Activated T-helper 17 cell treated with anti-CD3 and anti-CD28 coated beads, Interleukin-2, amount 50 U/mL, for 72 hours (primary cell): ENCODE measurements at regions not wholly inside any gene's neighbourhood (a gene's known extent, or its start where the extent isn't known, plus 50 kb on each side); places are given as distances from the start of the nearest gene placed in this dataset.
"Not testable (repeated sequence)": the region's sequence is repeated elsewhere in the genome, so short reads cannot be mapped to it uniquely, and the experiment has no call there.

Source experiments
- ATAC-seq: fragments of 150-1000 bp; cut with Tn5 transposase; replicated peaks from 2 replicates; pipeline ENCODE4 v1.10.0; 2021; ENCODE audit warnings: mild to moderate bottlenecking, moderate library complexity
- H3K27ac Mint-ChIP-seq: one replicate; pipeline ENCODE4 v1.8.0; 2022; ENCODE audit warnings: mixed read lengths
- H3K27me3 Mint-ChIP-seq: one replicate; pipeline ENCODE4 v1.8.0; 2022; ENCODE audit warnings: mixed read lengths
- H3K36me3 Mint-ChIP-seq: one replicate; pipeline ENCODE4 v1.8.0; 2022; ENCODE audit warnings: low read depth, mild to moderate bottlenecking, mixed read lengths
- H3K4me1 Mint-ChIP-seq: one replicate; pipeline ENCODE4 v1.8.0; 2022; ENCODE audit warnings: mixed read lengths
- H3K4me3 Mint-ChIP-seq: one replicate; pipeline ENCODE4 v1.8.0; 2022; ENCODE audit warnings: mild to moderate bottlenecking, mixed read lengths
- H3K9me3 Mint-ChIP-seq: one replicate; pipeline ENCODE4 v1.8.0; 2022; ENCODE audit warnings: mixed read lengths

DNA sequence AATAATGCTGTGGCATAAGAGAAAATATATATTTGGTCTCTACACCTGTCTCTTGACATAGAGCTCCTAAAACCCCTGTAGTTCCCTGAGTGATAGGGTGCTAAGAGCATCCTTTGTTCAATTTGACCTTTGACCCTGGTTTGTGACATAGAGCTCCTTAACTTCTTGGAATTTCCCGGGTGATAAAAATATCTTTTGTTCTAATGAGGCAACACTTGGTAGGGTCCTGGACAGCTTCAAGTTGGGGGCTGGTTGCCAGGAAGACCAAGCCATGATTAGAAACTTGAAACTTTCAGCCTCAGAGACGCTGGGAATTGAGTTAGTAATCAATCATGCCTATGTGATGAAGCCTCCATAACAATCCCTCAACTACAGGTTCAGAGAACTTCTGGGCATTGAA, 105.4 kb downstream of the CASP12 start:
- ATAC-seq, result no peak
- no peak overlapping the region for H3K27ac Mint-ChIP-seq

DNA sequence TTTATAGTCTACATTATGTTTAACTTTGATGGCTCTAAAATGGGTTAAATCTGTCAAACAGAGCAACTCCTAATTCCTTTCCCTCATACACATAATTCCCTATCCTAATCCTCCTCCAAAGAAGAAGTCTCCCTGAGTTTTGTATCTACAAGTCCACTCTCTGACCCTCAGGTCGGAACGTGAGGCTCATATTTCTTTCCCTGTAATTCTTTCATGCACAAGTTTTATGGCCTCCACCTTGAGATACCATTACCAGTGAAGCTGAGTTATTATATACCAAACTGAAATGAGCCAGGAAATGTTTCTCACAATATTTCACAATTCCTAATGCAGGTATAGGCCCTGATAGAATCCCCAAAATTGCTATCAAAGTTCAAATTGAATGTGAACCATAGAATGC, 106.4 kb downstream of the CASP12 start:
- Mint-ChIP-seq H3K4me1 (no peaks in the 10 kb centered on the region), H3K27me3 (no peaks in the 10 kb centered on the region), H3K4me3 (no peak overlapping the region), H3K27ac (no peak overlapping the region), H3K36me3 (no peaks in the 10 kb centered on the region), H3K9me3 (no peaks in the 10 kb centered on the region)
- no peak for ATAC-seq

More for the DNA sequence above, 105.4 kb downstream of the CASP12 start:
- no peak overlapping the region for H3K4me3 Mint-ChIP-seq
- H3K4me1 Mint-ChIP-seq, result peaks cover 2% of the 10 kb centered on the region
- no peaks in the 10 kb centered on the region for H3K36me3 Mint-ChIP-seq
- no peaks in the 10 kb centered on the region for H3K9me3 Mint-ChIP-seq
- no peaks in the 10 kb centered on the region for H3K27me3 Mint-ChIP-seq

- Mint-ChIP-seq H3K27me3 (no peaks in the 10 kb centered on the region), H3K27ac (no peak overlapping the region), H3K36me3 (no peaks in the 10 kb centered on the region), H3K4me1 (no peaks in the 10 kb centered on the region), H3K4me3 (no peak overlapping the region), H3K9me3 (no peaks in the 10 kb centered on the region)
- no peak for ATAC-seq
Observed at GRCh38 chr11:104784684-104785460, 113.4 kb downstream of the CASP12 start.

- no peak overlapping the region for H3K4me3 Mint-ChIP-seq
- no peaks in the 10 kb centered on the region for H3K36me3 Mint-ChIP-seq
- ATAC-seq, result no peak
- H3K4me1 Mint-ChIP-seq, result no peaks in the 10 kb centered on the region
- H3K27me3 Mint-ChIP-seq, result no peaks in the 10 kb centered on the region
- H3K9me3 Mint-ChIP-seq, result no peaks in the 10 kb centered on the region
- no peak overlapping the region for H3K27ac Mint-ChIP-seq
Observed at GRCh38 chr11:104783241-104783640, 115.0 kb downstream of the CASP12 start.

- no peak overlapping the region for H3K4me3 Mint-ChIP-seq
- no peak overlapping the region for H3K27ac Mint-ChIP-seq
- H3K4me1 Mint-ChIP-seq, result no peaks in the 10 kb centered on the region
- no peaks in the 10 kb centered on the region for H3K27me3 Mint-ChIP-seq
- no peak for ATAC-seq
- H3K9me3 Mint-ChIP-seq, result no peaks in the 10 kb centered on the region
- H3K36me3 Mint-ChIP-seq, result no peaks in the 10 kb centered on the region
Observed at GRCh38 chr11:104782377-104782754, 115.9 kb downstream of the CASP12 start.

DNA sequence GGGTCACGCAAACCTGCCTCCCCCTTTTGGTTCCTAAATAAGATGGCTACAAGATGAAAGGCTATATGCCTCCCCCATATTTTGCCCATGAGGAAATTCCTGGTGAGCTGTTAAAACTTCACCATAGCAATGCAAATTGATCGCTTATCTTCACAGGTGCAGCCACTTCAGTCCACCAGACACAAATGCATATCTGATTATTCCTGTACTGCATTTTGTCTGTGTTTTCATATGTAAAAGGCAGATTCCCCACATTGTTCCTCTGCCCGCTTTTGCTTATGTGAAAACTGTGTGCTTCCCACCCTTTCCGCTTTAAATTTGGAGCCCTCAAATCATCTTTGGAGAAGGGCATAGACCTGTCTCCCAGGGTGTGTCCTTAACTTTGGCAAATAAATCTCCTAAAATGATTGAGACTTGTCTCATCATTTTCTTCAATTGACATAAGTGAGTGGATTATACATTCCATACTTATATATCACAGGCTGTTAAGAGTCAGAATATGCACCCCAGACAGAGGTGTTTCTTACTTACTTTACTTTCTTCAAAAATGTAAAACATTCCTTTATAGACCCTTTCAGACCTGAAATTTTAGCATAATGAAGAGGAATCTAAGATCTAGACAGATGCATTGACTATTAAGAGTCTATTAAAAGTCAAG, 116.4 kb downstream of the CASP12 start:
- H3K9me3 Mint-ChIP-seq, result no peaks in the 10 kb centered on the region
- H3K4me1 Mint-ChIP-seq, result no peaks in the 10 kb centered on the region
- H3K27ac Mint-ChIP-seq, result no peak overlapping the region
- H3K27me3 Mint-ChIP-seq, result no peaks in the 10 kb centered on the region
- no peaks in the 10 kb centered on the region for H3K36me3 Mint-ChIP-seq
- H3K4me3 Mint-ChIP-seq, result no peak overlapping the region
- no peak for ATAC-seq

- Mint-ChIP-seq H3K4me3 (no peak overlapping the region), H3K27ac (no peak overlapping the region), H3K36me3 (no peaks in the 10 kb centered on the region), H3K9me3 (no peaks in the 10 kb centered on the region), H3K4me1 (no peaks in the 10 kb centered on the region), H3K27me3 (no peaks in the 10 kb centered on the region)
- ATAC-seq, result no peak
Observed at GRCh38 chr11:104781037-104781436, 117.2 kb downstream of the CASP12 start.

GRCh38 chr11:104776501-104777170, 121.6 kb downstream of the CASP12 start:
- Mint-ChIP-seq H3K9me3 (no peaks in the 10 kb centered on the region), H3K27ac (no peak overlapping the region), H3K36me3 (no peaks in the 10 kb centered on the region), H3K27me3 (no peaks in the 10 kb centered on the region), H3K4me3 (no peak overlapping the region), H3K4me1 (peaks cover 6% of the 10 kb centered on the region)
- ATAC-seq, result no peak

DNA sequence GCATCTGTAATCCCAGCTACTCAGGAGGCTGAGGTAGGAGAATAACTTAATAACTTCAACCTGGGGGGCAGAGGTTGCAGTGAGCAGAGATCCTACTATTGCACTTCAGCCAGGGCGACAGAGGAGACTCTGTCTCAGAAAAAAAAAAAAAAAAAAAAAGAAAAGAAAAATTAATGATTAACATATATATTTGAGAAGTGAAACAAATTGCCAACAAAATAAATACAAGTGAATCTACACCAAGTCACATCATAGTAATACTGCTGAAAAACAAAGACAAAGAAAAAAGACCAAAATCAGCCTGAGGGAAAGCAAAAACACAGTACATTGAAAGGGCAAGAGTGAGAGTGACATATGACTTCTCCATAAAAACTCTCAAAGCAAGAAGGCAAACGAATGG, 123.7 kb downstream of the CASP12 start:
- Mint-ChIP-seq H3K36me3 (no peaks in the 10 kb centered on the region), H3K27ac (no peak overlapping the region), H3K4me3 (no peak overlapping the region), H3K4me1 (peaks cover 6% of the 10 kb centered on the region), H3K9me3 (no peaks in the 10 kb centered on the region), H3K27me3 (no peaks in the 10 kb centered on the region)
- ATAC-seq, result no peak

GRCh38 chr11:104772806-104773241, 125.4 kb downstream of the CASP12 start:
- Mint-ChIP-seq H3K27me3 (no peaks in the 10 kb centered on the region), H3K9me3 (peaks cover 3% of the 10 kb centered on the region), H3K4me1 (peaks cover 6% of the 10 kb centered on the region), H3K4me3 (no peak overlapping the region), H3K27ac (no peak overlapping the region), H3K36me3 (no peaks in the 10 kb centered on the region)
- ATAC-seq, result peak; percentile 85

- H3K27me3 Mint-ChIP-seq, result no peaks in the 10 kb centered on the region
- H3K4me3 Mint-ChIP-seq, result no peak overlapping the region
- H3K9me3 Mint-ChIP-seq, result peaks cover 3% of the 10 kb centered on the region
- no peak for ATAC-seq
- H3K36me3 Mint-ChIP-seq, result no peaks in the 10 kb centered on the region
- no peak overlapping the region for H3K27ac Mint-ChIP-seq
- H3K4me1 Mint-ChIP-seq, result peaks cover 6% of the 10 kb centered on the region
Observed at GRCh38 chr11:104771763-104772162, 126.5 kb downstream of the CASP12 start.

DNA sequence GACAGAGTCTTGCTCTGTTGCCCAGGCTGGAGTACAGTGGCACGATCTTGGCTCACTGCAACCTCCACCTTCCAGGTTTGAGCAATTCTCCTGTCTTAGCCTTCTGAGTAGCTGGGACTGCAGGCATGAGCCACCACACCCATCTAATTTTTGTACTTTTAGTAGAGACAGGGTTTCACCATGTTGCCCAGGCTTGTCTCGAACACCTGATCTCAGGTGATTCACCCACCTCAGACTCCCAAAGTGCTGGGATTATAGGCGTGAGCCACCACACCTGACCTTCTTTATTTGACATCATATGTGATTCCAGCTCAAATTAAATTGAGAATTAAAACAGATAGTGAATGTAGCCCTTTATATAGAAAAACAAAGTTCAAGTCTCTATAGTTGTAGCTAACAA, 127.2 kb downstream of the CASP12 start:
- H3K4me3 Mint-ChIP-seq, ATAC-seq, H3K27me3 Mint-ChIP-seq, H3K27ac Mint-ChIP-seq, H3K9me3 Mint-ChIP-seq, H3K4me1 Mint-ChIP-seq, H3K36me3 Mint-ChIP-seq: not testable (repeated sequence)

- no peak overlapping the region for H3K27ac Mint-ChIP-seq
Observed at GRCh38 chr11:104765401-104766095, 132.7 kb downstream of the CASP12 start.

GRCh38 chr11:104764710-104765045, 133.6 kb downstream of the CASP12 start:
- Mint-ChIP-seq H3K9me3 (peaks cover 9% of the 10 kb centered on the region), H3K36me3 (no peaks in the 10 kb centered on the region), H3K4me3 (peak overlapping the region; percentile 32), H3K27me3 (no peaks in the 10 kb centered on the region), H3K4me1 (peaks cover 16% of the 10 kb centered on the region), H3K27ac (peak overlapping the region; percentile 28)
- peak; percentile 64 for ATAC-seq

More at GRCh38 chr11:104765401-104766095, 132.7 kb downstream of the CASP12 start:
- Mint-ChIP-seq H3K27me3 (no peaks in the 10 kb centered on the region), H3K36me3 (no peaks in the 10 kb centered on the region), H3K9me3 (peaks cover 3% of the 10 kb centered on the region), H3K4me3 (no peak overlapping the region), H3K4me1 (peaks cover 16% of the 10 kb centered on the region)
- ATAC-seq, result no peak
